Tibial nerve (tissue), 4 donors: ENCODE measurements at regions not wholly inside any gene's neighbourhood (a gene's known extent, or its start where the extent isn't known, plus 50 kb on each side); places are given as distances from the start of the nearest gene placed in this dataset.

Experiments used
- CTCF ChIP-seq, 5 experiments: fragments of 200-600 bp in 3 of 5; fragments of 450-650 bp in 2 of 5; sonication (generic) in 3 of 5; IDR thresholded peaks; one replicate each; pipeline ENCODE4 v1.5.1; 2016 to 2019; ENCODE audit warnings: antibody characterized with exemption in 5 of 5, mild to moderate bottlenecking in 3 of 5, moderate library complexity in 2 of 5
- EP300 ChIP-seq, 2 donors: sonication (generic); formaldehyde crosslinking; IDR thresholded peaks; one replicate each; pipeline ENCODE4 v1.6.1; 2017; ENCODE audit warnings: antibody characterized with exemption in 2 of 2, mild to moderate bottlenecking in 1 of 2

GRCh38 chr7:156051884-156052283 lies 239.6 kb upstream of the SHH start:
- TF ChIP-seq CTCF (IDR thresholded peaks at IDR 0.05) = no peak
- TF ChIP-seq EP300 (IDR thresholded peaks at IDR 0.05) = no peak
